SK-N-SH treated with all-trans-retinoic acid at 6 μM for 48 hours (cell line): ENCODE measurements at regions not wholly inside any gene's neighbourhood (a gene's known extent, or its start where the extent isn't known, plus 50 kb on each side); places are given as distances from the start of the nearest gene placed in this dataset.

Experiments
- ARNTL ChIP-seq: fragments of 450-650 bp; formaldehyde crosslinking; IDR thresholded peaks from 2 replicates; pipeline ENCODE4 v1.5.0; 2020; ENCODE audit warnings: low read depth, mild to moderate bottlenecking, moderate library complexity, borderline replicate concordance
- ESRRG ChIP-seq: fragments of 250-450 bp; sonication (Bioruptor Pico); IDR thresholded peaks from 2 replicates; pipeline ENCODE4 v1.6.1; 2021; ENCODE audit warnings: mild to moderate bottlenecking
- POU6F1 ChIP-seq: fragments of 250-450 bp; sonication (Bioruptor Pico); IDR thresholded peaks from 2 replicates; pipeline ENCODE4 v1.8.0; 2021; ENCODE audit warnings: low read depth, mild to moderate bottlenecking, moderate library complexity, borderline replicate concordance
- TCF4 ChIP-seq: fragments of 250-450 bp; sonication (Bioruptor Pico); IDR thresholded peaks from 2 replicates; pipeline ENCODE4 v1.8.0; 2021; ENCODE audit warnings: mild to moderate bottlenecking, moderate library complexity, borderline replicate concordance
- TOX ChIP-seq: fragments of 250-450 bp; sonication (Bioruptor Pico); IDR thresholded peaks from 2 replicates; pipeline ENCODE4 v1.8.0; 2021; ENCODE audit warnings: mild to moderate bottlenecking, moderate library complexity, borderline replicate concordance
- ZC3H10 ChIP-seq: fragments of 250-450 bp; sonication (Bioruptor Pico); IDR thresholded peaks from 2 replicates; pipeline ENCODE4 v1.5.1; 2021; ENCODE audit warnings: mild to moderate bottlenecking, moderate library complexity
- ZFP30 ChIP-seq: fragments of 450-650 bp; formaldehyde crosslinking; IDR thresholded peaks from 2 replicates; pipeline ENCODE4 v1.5.0; 2022; ENCODE audit warnings: mild to moderate bottlenecking, moderate library complexity

DNA sequence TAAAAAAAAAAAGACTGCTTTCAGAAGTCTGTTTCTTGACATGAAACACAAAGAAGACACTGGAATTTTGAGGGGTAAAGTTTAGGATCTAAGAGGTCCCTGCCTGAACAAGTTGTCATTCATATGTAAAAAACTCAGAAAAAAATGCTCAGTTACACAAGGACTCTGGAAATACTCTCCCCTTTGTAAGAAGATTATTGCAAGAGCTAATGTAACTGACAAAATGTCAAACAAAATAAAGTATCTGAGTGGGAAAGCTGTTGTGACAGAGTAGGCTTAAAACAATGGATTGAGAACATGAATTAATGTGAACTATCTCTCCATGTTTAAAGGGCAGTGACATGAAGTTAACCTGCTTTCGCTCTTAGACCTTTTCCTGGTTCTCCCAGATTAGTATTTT, 416.7 kb upstream of the TYRP1 start:
- TF ChIP-seq ARNTL (CRISPR knock-in tag) (no peak), ESRRG (CRISPR knock-in tag) (no peak), ZC3H10 (CRISPR knock-in tag) (no peak), TOX (CRISPR knock-in tag) (no peak), TCF4 (CRISPR knock-in tag) (no peak), POU6F1 (no peak), ZFP30 (CRISPR knock-in tag) (no peak)
